ENCODE measurements at regions not wholly inside any gene's neighbourhood (a gene's known extent, or its start where the extent isn't known, plus 50 kb on each side); places are given as distances from the start of the nearest gene placed in this dataset.

DNA sequence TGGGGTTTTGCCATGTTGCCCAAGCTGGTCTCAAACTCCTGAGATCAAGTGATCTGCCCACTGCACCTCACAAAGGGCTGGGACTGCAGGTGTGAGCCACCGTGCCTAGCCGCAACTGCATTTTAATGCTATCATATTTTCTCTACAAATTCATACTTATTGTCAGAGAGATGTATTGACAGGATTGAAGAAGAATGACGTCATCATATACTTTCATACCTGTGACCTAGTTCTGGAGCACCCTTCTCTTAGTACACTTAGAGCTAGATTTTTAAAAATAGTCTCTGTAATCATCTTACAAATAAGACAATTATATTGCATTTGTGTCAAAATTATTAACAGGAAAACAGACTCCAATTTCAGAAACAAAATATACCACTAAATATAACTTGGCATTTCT lies 242.8 kb upstream of the PDZRN3 start:
- no peak for TF ChIP-seq ZFX (IDR thresholded peaks at IDR 0.05)
- TF ChIP-seq, protein P1, sequence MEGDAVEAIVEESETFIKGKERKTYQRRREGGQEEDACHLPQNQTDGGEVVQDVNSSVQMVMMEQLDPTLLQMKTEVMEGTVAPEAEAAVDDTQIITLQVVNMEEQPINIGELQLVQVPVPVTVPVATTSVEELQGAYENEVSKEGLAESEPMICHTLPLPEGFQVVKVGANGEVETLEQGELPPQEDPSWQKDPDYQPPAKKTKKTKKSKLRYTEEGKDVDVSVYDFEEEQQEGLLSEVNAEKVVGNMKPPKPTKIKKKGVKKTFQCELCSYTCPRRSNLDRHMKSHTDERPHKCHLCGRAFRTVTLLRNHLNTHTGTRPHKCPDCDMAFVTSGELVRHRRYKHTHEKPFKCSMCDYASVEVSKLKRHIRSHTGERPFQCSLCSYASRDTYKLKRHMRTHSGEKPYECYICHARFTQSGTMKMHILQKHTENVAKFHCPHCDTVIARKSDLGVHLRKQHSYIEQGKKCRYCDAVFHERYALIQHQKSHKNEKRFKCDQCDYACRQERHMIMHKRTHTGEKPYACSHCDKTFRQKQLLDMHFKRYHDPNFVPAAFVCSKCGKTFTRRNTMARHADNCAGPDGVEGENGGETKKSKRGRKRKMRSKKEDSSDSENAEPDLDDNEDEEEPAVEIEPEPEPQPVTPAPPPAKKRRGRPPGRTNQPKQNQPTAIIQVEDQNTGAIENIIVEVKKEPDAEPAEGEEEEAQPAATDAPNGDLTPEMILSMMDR (conservative IDR thresholded peaks at IDR 0.05), result no peak

GRCh38 chr3:73866846-73867245 lies 242.1 kb upstream of the PDZRN3 start:
- no peak for TF ChIP-seq ZFX (IDR thresholded peaks at IDR 0.05)
- TF ChIP-seq, protein P1 (conservative IDR thresholded peaks at IDR 0.05), result no peak

More for the DNA sequence above, 242.8 kb upstream of the PDZRN3 start:
- H3K27ac ChIP-seq, result no peak overlapping the region

DNA sequence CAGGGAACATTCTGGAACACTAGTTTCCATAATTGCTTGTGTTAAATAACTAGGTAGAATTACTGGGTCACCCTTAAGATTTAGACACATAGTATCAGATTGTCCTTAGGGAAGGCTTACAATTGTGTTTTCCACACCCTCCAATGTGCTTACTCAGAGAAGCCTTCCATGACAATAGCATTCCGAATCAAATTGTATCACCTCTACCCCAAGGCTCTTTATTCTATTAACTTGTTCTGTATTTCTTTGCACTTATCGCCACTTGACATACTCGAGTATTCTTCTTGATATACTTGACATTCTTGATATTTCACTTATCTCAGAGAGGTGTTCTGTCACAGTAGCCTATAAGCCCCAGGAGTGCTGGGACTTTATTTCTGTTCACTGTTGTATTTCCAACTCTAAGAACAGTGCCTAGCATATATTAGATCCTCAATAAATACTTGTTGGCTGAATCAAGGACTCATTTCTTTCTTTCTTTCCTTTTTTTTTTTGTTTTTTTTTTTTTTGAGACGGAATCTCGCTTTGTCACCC lies 238.9 kb upstream of the PDZRN3 start:
- H3K27ac ChIP-seq, result no peak overlapping the region
- no peak for TF ChIP-seq ZFX (IDR thresholded peaks at IDR 0.05)
- TF ChIP-seq, protein P1 (conservative IDR thresholded peaks at IDR 0.05), result no peak

More at GRCh38 chr3:73866846-73867245, 242.1 kb upstream of the PDZRN3 start:
- no peak overlapping the region for H3K27ac ChIP-seq

- H3K27ac ChIP-seq, result no peak overlapping the region
- no peak for TF ChIP-seq ZFX (IDR thresholded peaks at IDR 0.05)
- TF ChIP-seq, protein P1 (conservative IDR thresholded peaks at IDR 0.05), result no peak
Observed at GRCh38 chr3:73855813-73856212, 231.1 kb upstream of the PDZRN3 start.

- no peak overlapping the region for H3K27ac ChIP-seq
- TF ChIP-seq, protein P1 (conservative IDR thresholded peaks at IDR 0.05), result peak; percentile 79
- TF ChIP-seq ZFX (IDR thresholded peaks at IDR 0.05), result no peak
Observed at GRCh38 chr3:73848173-73848906, 223.6 kb upstream of the PDZRN3 start.

DNA sequence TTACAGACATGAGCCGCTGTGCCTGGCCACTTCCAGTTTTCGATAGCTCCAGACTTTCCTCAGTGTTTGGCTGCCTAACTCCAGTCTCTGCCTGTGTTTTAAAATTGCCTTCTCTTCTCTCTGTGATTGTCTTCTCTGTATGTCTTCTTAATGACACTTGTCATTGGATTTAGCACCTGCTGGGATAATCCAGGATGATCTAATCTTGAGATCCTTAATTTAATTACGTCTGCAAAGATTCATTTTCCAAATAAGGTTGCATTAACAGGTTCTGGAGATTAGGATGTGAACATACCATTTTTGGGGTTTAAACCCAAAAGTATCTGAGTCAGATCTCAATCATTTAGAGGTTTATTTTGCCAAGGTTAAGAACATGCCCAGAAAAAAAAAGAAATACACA lies 222.2 kb upstream of the PDZRN3 start:
- TF ChIP-seq ZFX (IDR thresholded peaks at IDR 0.05), result no peak
- TF ChIP-seq, protein P1 (conservative IDR thresholded peaks at IDR 0.05), result no peak
- no peak overlapping the region for H3K27ac ChIP-seq

DNA sequence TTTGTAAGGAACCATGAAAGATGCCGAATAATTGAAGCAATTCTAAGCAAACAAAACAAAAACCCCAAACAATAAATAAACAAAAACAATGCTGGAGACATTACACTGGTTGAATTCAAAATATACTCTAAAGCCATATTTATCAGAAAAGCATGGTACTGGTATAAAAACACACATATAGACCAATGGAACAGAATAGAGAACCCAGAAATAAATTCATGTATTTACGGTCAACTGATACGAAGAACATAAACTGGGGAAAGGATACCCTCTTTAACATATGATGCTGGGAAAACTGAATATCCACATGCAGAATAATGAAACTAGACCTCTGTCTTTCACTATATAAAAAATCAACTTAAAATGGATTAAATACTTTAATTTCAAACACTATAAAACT lies 214.3 kb upstream of the PDZRN3 start:
- H3K27ac ChIP-seq, result no peak overlapping the region
- TF ChIP-seq ZFX (IDR thresholded peaks at IDR 0.05), result no peak
- TF ChIP-seq, protein P1 (conservative IDR thresholded peaks at IDR 0.05), result no peak

All from C4-2B (cell line).